GM13977 (cell line): ENCODE measurements at regions not wholly inside any gene's neighbourhood (a gene's known extent, or its start where the extent isn't known, plus 50 kb on each side); places are given as distances from the start of the nearest gene placed in this dataset.
"Not testable (repeated sequence)": the region's sequence is repeated elsewhere in the genome, so short reads cannot be mapped to it uniquely, and the experiment has no call there.

Experiments
- DNase-seq: peaks from one replicate; pipeline ENCODE4 v3.0.0; 2012; ENCODE audit warnings: low spot score
- in situ Hi-C: fragments of 300-500 bp; cut with MboI; formaldehyde crosslinking; loops from one replicate; pipeline ENCODE4 v1.12.0; 2022; ENCODE audit warnings: low sequenced_read_pairs, low pct_unique_long_range_greater_than_20kb, mixed read lengths, inconsistent platforms; ENCODE audit not compliant: unreplicated experiment
- TF ChIP-seq, protein P1 (sequence below): IDR thresholded peaks from 2 replicates; pipeline ENCODE4 v1.5.1; 2012; ENCODE audit warnings: mild to moderate bottlenecking, control low read depth; ENCODE audit not compliant: insufficient read depth; ENCODE audit errors: extremely low read depth, missing control alignments

DNA sequence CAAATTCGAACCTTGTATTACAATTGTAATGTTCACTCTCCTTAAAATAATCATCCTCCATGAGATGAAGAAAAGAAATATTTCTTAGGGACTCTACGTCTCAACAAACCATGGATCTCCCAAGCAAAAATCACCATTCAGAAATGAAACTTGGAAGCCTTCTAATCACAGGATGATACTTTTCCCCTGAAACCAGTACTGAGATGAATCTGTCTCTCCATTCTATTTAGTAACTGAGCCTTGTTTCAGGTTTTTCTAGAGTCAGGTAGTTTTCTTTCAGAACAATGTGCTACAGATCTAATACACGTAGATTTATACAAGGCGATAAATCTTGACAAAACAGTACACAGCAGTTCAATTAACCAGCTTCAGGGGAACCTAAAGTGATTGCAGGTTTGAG is 660.1 kb upstream of the CBLB start:
- no peak for DNase-seq
- in situ Hi-C loops, result no loop called here
- TF ChIP-seq, protein P1, sequence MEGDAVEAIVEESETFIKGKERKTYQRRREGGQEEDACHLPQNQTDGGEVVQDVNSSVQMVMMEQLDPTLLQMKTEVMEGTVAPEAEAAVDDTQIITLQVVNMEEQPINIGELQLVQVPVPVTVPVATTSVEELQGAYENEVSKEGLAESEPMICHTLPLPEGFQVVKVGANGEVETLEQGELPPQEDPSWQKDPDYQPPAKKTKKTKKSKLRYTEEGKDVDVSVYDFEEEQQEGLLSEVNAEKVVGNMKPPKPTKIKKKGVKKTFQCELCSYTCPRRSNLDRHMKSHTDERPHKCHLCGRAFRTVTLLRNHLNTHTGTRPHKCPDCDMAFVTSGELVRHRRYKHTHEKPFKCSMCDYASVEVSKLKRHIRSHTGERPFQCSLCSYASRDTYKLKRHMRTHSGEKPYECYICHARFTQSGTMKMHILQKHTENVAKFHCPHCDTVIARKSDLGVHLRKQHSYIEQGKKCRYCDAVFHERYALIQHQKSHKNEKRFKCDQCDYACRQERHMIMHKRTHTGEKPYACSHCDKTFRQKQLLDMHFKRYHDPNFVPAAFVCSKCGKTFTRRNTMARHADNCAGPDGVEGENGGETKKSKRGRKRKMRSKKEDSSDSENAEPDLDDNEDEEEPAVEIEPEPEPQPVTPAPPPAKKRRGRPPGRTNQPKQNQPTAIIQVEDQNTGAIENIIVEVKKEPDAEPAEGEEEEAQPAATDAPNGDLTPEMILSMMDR, result no peak

DNA sequence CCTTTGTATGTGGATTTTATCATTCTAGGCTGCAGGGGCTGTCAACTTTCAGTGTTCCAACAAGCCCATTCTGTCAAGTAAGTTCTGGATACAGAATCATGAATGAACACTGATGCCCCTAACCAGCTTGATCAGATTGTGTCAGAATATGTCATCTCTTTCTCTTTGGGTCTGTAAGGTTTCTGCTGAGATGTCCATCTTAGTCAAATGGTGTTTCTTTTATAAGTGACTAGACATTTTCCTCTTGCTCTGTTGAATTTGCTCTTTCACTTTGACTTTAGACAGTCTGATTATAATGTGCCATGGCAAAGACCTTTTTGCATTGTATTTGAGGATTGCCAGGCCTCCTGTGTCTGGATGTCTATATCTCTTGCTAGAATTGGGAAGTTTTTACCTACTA is 660.9 kb upstream of the CBLB start:
- in situ Hi-C loops, result no loop called here
- TF ChIP-seq, protein P1, result no peak

DNA sequence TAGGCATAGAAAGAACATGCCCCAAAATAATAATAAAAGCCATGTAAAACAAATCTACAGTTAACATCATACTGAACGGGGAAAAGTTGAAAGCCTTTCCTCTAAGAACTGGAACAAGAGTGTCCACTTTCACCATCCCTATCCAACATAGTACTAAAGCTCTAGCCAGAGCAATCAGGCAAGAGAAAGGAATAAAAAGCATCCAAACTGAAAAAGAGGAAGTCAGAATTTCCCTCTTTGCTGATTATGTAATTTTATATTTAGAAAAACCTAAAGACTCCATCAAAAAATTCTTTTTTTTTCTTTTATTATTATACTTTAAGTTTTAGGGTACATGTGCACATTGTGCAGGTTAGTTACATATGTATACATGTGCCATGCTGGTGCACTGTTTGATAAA is 661.6 kb upstream of the CBLB start:
- TF ChIP-seq, protein P1, result no peak
- no peak for DNase-seq
- in situ Hi-C loops, result no loop called here

More for the DNA sequence above, 660.9 kb upstream of the CBLB start:
- DNase-seq, result no peak

DNA sequence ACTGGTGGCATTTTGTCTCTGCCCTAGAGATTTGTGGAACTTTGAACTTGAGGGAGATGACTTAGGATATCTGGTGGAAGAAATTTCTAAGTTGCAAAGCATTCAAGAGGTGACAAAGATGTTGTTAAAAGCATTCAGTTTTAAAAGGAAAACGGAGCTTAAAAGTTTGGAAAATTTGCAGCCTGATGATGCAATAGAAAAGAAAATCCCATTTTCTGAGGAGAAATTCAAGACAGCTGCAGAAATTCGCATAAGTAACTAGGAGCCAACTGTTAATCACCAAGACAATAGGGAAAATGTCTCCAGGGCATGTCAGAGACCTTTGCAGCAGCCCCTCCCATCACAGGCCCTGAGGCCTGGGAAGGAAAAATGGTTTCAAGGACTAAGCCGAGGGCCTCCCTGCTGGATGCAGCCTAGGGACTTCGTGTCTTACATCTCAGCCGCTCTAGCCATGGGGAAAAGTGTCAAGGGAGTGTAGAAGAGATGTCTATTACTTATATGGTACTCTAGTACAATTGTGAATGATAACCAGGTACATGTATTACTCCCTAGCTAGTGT is 663.0 kb upstream of the CBLB start:
- DNase-seq, in situ Hi-C loops: not testable (repeated sequence)

DNA sequence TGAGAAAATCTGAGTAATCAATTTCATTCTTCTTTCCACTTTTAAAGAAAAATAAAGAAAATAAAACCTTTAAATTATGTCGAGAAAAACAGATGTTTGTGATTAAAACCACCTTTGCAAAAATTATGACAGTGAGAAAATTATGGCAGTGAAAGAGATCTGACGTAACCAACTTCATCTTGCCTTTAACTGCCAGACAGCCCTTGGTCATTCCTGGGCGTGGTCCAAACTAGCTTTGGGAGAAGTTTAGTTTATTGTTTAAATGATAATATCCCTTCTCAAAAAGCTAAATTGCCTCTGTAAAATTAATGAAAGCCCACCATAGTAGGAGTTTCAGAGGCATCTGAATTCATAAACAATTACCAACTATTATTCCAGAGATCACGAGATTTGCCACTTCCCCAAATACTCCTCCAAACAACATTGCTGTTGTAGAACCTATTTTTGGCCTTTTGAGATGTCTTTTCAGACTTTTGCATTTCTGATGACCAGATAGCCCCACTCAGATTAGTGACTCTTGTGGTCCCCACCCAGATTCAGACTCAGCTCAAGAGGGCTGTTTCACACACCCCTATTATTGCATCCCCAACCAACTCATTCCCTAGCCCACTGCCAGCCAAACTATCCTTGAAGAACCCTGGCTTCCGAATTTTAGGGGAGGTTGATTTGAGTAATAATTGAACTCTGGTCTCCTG is 664.4 kb upstream of the CBLB start:
- TF ChIP-seq, protein P1, result no peak
- no peak for DNase-seq
- in situ Hi-C loops, result no loop called here

DNA sequence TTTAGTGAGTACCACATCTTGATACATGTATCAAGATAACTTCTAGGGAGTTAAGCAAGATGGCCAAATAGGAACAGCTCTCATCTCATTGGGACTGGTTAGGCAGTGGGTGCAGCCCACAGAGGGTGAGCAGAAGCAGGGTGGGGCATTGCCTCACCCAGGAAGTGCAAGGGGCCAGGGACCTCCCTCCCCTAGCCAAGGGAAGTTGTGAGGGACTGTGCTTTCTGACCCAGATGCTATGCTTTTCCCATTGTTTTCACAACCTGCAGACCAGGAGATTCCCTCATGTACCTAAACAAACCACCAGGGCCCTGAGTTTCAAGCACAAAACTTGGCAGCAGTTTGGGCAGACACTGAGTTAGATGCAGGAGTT is 665.0 kb upstream of the CBLB start:
- DNase-seq, result no peak
- in situ Hi-C loops, result no loop called here
- TF ChIP-seq, protein P1, result no peak

DNA sequence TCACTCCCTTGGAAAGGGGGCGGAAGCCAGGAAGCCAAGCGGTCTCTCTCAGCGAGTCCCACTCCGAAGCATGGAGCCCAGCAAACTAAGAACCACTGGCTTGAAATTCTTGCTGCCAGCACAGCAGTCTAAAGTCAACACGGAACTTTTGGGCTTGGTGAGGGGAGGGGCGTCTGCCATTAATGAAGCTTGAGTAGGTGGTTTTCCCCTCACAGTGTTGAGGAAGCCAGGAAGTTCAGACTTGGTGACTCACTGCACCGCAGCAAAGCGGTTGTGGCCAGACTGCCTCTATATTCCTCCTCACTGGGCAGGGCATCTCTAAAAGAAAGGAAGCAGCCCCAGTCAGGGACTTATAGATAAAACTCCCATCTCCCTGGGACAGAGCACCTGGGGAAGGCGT is 665.4 kb upstream of the CBLB start:
- no peak for DNase-seq
- TF ChIP-seq, protein P1, result no peak
- in situ Hi-C loops, result no loop called here
